ENCODE measurements at regions not wholly inside any gene's neighbourhood (a gene's known extent, or its start where the extent isn't known, plus 50 kb on each side); places are given as distances from the start of the nearest gene placed in this dataset.

GRCh38 chr3:10602271-10602670, 96.9 kb upstream of the ATP2B2 start:
- no peaks in the 10 kb centered on the region for H3K27me3 ChIP-seq
- DNase-seq (ENCODE audit: low spot score): no peak
- no peaks in the 10 kb centered on the region for H3K4me1 ChIP-seq
- H3K9me3 ChIP-seq: no peaks in the 10 kb centered on the region
- TF ChIP-seq CTCF (IDR thresholded peaks at IDR 0.05): no peak
- no peak overlapping the region for H3K27ac ChIP-seq
- no peaks in the 10 kb centered on the region for H3K36me3 ChIP-seq
- H3K4me3 ChIP-seq: no peak overlapping the region

GRCh38 chr3:10602769-10603768, 97.7 kb upstream of the ATP2B2 start:
- Histone ChIP-seq H3K27me3 (no peaks in the 10 kb centered on the region), H3K4me3 (no peak overlapping the region), H3K9me3 (no peaks in the 10 kb centered on the region), H3K36me3 (no peaks in the 10 kb centered on the region), H3K4me1 (no peaks in the 10 kb centered on the region), H3K27ac (no peak overlapping the region)
- no peak for DNase-seq (ENCODE audit: low spot score)
- no peak for TF ChIP-seq CTCF (IDR thresholded peaks at IDR 0.05)

- Histone ChIP-seq H3K27ac (no peak overlapping the region), H3K4me1 (no peaks in the 10 kb centered on the region), H3K9me3 (peaks cover 0 to 15% of the 10 kb centered on the region in 2 donors), H3K27me3 (no peaks in the 10 kb centered on the region), H3K4me3 (no peak overlapping the region), H3K36me3 (no peaks in the 10 kb centered on the region)
- no peak for TF ChIP-seq CTCF (IDR thresholded peaks at IDR 0.05)
- no peak for DNase-seq (ENCODE audit: low spot score)
Observed at GRCh38 chr3:10609134-10609533, 103.7 kb upstream of the ATP2B2 start.

GRCh38 chr3:10614168-10614567, 108.8 kb upstream of the ATP2B2 start:
- Histone ChIP-seq H3K27ac (no peak overlapping the region), H3K27me3 (no peaks in the 10 kb centered on the region), H3K36me3 (no peaks in the 10 kb centered on the region), H3K9me3 (peaks cover 0 to 15% of the 10 kb centered on the region in 2 donors), H3K4me3 (no peak overlapping the region), H3K4me1 (no peaks in the 10 kb centered on the region)
- no peak for DNase-seq (ENCODE audit: low spot score)
- no peak for TF ChIP-seq CTCF (IDR thresholded peaks at IDR 0.05)

- Histone ChIP-seq H3K27me3 (no peaks in the 10 kb centered on the region), H3K36me3 (no peaks in the 10 kb centered on the region), H3K4me1 (no peaks in the 10 kb centered on the region), H3K27ac (no peak overlapping the region), H3K4me3 (no peak overlapping the region), H3K9me3 (peaks cover 0 to 15% of the 10 kb centered on the region in 2 donors)
- TF ChIP-seq CTCF (IDR thresholded peaks at IDR 0.05): no peak
- no peak for DNase-seq (ENCODE audit: low spot score)
Observed at GRCh38 chr3:10615715-10616114, 110.3 kb upstream of the ATP2B2 start.

Measured in right atrium auricular region (tissue), 2 donors.